ENCODE measurements at regions not wholly inside any gene's neighbourhood (a gene's known extent, or its start where the extent isn't known, plus 50 kb on each side); places are given as distances from the start of the nearest gene placed in this dataset.

DNA sequence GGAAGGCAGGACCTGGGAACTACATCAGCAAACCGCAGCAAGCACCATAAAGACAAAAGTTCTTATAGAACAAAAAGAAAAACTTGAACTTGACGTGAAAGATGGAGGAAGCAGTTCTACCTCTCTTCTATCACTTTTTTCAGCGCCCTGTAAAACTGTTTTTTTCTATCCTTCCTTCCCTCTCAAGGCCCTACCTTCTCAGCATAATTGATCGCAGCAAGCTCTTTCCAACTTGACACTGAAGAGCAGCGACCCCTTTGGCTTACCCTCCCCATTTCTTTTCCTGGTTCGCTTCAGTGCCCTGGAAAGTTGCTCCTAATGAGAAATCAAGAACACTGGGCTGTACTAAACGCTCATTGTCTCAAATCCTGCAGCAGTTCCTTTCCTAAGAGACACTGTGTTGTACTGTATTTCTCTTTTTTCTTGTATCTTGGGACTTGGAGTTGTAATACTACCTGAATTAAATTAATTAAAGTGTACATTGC lies 150.6 kb upstream of the SLC4A4 start:
- H3K4me3 ChIP-seq (ENCODE audit: low read depth, low read length), result peak overlapping the region; percentile 62
- DNase-seq (ENCODE audit: low read depth), result no peak
- in situ Hi-C loops (cut with HindIII; ENCODE audit: low sequenced_read_pairs), result no loop called here
- TF ChIP-seq, protein P1, sequence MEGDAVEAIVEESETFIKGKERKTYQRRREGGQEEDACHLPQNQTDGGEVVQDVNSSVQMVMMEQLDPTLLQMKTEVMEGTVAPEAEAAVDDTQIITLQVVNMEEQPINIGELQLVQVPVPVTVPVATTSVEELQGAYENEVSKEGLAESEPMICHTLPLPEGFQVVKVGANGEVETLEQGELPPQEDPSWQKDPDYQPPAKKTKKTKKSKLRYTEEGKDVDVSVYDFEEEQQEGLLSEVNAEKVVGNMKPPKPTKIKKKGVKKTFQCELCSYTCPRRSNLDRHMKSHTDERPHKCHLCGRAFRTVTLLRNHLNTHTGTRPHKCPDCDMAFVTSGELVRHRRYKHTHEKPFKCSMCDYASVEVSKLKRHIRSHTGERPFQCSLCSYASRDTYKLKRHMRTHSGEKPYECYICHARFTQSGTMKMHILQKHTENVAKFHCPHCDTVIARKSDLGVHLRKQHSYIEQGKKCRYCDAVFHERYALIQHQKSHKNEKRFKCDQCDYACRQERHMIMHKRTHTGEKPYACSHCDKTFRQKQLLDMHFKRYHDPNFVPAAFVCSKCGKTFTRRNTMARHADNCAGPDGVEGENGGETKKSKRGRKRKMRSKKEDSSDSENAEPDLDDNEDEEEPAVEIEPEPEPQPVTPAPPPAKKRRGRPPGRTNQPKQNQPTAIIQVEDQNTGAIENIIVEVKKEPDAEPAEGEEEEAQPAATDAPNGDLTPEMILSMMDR (IDR thresholded peaks at IDR 0.05; ENCODE audit: low read depth, low read length, missing control alignments), result peak; percentile 16

DNA sequence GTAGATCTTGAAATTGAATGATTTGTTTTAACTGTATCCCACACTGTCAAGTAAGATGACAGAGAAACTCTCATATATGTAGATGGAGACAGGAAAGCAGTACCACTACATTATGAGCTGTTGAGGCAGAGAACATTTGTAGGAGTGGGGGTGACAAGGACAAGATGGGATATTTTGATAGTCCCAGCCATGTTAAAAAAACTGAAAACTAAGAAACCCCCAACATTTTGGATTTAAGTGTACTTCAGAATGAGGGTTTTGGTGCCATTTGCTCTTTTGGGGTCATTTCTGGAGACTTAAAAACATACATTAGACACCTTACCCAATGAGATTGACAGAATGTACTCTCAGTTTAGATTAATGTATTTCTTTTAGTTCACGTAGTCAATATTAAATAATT lies 149.9 kb upstream of the SLC4A4 start:
- peak overlapping the region; percentile 6 for H3K4me3 ChIP-seq (ENCODE audit: low read depth, low read length)
- TF ChIP-seq, protein P1 (IDR thresholded peaks at IDR 0.05; ENCODE audit: low read depth, low read length, missing control alignments), result no peak
- no peak for DNase-seq (ENCODE audit: low read depth)
- in situ Hi-C loops (cut with HindIII; ENCODE audit: low sequenced_read_pairs), result no loop called here

DNA sequence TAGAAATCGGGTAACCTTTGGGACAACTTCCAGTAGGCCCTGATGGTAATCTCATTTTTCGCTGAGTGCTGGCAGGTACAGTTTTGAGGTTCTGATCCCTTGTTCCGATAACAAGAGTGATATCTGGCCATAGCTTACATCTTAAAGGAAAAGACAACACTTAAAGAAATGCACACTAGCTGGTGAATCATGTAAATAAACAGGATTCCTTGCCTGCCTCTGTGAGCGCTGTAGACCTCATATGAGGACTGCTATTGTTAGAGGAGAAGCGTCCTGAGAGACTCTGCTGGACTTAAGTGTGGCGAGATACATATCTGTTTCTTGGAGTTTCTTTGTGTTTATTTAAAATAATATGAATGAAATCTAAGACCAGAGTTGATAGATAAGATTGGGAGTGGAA lies 149.3 kb upstream of the SLC4A4 start:
- in situ Hi-C loops (cut with HindIII; ENCODE audit: low sequenced_read_pairs), result no loop called here
- TF ChIP-seq, protein P1 (IDR thresholded peaks at IDR 0.05; ENCODE audit: low read depth, low read length, missing control alignments), result peak; percentile 19
- no peak for DNase-seq (ENCODE audit: low read depth)
- H3K4me3 ChIP-seq (ENCODE audit: low read depth, low read length), result no peak overlapping the region

DNA sequence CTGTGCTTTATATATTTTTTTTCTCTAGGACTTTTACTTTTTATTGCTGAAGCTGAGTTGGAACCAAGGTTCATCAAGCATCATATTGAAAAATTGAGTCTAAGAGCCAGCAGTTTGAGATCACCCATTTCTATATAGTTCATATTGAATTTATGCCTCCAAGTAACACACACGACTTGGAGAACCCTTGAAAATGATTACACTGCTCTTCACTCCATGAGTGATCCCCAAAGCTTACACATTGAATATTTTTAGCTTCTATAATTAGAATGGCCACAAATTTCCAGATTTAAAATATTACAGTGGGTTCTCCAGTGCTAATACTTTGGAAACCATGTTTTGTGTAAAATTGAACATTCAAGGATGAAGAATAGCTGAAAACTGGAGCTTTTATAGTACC lies 144.4 kb upstream of the SLC4A4 start:
- in situ Hi-C loops (cut with HindIII; ENCODE audit: low sequenced_read_pairs), result no loop called here
- TF ChIP-seq, protein P1 (IDR thresholded peaks at IDR 0.05; ENCODE audit: low read depth, low read length, missing control alignments), result no peak
- no peak for DNase-seq (ENCODE audit: low read depth)
- no peak overlapping the region for H3K4me3 ChIP-seq (ENCODE audit: low read depth, low read length)

DNA sequence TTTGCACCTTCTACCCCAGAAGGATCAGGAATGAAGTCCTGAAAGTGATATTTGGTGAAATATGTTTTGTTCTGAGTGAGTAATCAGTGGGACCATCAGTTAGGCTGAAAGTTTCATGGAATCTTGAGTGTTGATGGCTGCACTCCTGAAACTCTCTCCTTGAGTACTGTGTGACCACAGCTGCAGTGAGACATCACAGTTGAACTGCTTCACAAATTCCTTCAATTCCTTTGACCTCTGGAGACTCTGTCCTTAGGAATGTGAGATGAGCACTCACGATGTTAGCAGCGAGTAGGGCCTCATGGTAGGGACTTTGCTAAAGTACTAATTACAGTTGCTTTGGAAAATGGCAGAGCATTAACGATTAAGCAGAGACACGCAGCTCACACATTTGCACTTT lies 142.9 kb upstream of the SLC4A4 start:
- TF ChIP-seq, protein P1 (IDR thresholded peaks at IDR 0.05; ENCODE audit: low read depth, low read length, missing control alignments), result no peak
- in situ Hi-C loops (cut with HindIII; ENCODE audit: low sequenced_read_pairs), result no loop called here
- H3K4me3 ChIP-seq (ENCODE audit: low read depth, low read length), result no peak overlapping the region
- DNase-seq (ENCODE audit: low read depth), result no peak

DNA sequence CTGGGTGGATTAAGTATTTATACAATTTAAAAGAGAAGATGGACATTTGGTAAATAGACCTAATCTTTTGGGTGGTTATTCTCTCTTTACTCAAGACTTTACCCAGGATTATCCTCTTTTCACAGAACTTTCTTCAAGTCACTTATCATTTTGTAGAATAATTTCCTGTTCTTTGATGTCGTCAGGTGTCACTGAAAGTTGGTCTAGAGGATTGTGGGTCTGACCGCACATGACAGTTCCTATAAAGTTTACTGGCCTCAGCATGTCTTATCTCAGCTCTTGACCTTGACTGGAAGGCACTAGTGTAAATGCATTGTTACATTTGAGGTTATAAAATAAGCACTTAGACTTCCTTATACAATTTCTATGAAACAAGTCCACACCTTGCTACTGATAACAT lies 139.9 kb upstream of the SLC4A4 start:
- DNase-seq (ENCODE audit: low read depth), result no peak
- in situ Hi-C loops (cut with HindIII; ENCODE audit: low sequenced_read_pairs), result no loop called here
- no peak overlapping the region for H3K4me3 ChIP-seq (ENCODE audit: low read depth, low read length)
- TF ChIP-seq, protein P1 (IDR thresholded peaks at IDR 0.05; ENCODE audit: low read depth, low read length, missing control alignments), result no peak

DNA sequence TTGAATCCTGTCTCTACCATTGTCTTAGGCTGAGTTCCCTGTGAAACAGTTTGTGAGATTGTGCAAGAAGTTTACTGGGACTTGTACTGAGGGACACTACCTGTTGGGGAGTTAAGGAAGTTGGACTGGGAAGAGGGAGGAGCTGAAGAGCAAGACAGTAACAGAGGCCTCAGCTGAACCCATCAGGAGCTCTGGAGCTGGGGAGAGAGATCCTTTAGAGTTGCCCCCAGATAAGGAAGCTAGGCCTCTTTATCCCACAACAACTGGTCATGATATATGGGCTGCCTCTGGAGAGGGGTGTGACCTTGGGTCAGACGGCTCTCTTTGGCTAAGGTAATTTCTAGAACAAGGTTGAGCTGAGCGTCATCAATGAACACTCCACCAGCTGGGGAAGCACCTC lies 137.8 kb upstream of the SLC4A4 start:
- TF ChIP-seq, protein P1 (IDR thresholded peaks at IDR 0.05; ENCODE audit: low read depth, low read length, missing control alignments), result no peak
- H3K4me3 ChIP-seq (ENCODE audit: low read depth, low read length), result no peak overlapping the region
- in situ Hi-C loops (cut with HindIII; ENCODE audit: low sequenced_read_pairs), result no loop called here
- DNase-seq (ENCODE audit: low read depth), result no peak

All from astrocyte of the cerebellum (primary cell).